ENCODE measurements at regions not wholly inside any gene's neighbourhood (a gene's known extent, or its start where the extent isn't known, plus 50 kb on each side); places are given as distances from the start of the nearest gene placed in this dataset.

GRCh38 chr15:62726461-62726860 lies 316.1 kb upstream of the TPM1 start:
- no peak for DNase-seq (ENCODE audit: low read depth in 2 of 3, low spot score in 2 of 3)

DNA sequence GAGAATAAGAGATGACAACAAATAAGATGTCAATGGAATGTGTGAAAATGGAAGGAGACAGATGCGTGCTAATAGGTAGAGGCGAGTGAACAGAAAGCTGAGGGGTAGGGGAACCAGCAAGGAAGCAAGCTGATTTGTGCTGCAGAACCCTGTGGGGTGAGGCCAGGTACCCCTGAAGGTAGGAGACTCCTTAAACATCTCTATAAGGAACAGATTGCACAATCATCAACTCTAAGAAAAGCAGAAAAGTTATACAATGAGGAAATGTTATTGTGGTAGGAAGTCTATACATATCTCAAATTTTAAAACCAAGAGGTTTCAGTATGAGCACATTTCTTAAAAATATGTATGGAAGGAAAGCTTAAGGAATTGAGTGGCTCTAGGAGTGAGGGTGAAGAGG lies 315.0 kb upstream of the TPM1 start:
- DNase-seq (ENCODE audit: low read depth in 2 of 3, low spot score in 2 of 3), result no peak

DNA sequence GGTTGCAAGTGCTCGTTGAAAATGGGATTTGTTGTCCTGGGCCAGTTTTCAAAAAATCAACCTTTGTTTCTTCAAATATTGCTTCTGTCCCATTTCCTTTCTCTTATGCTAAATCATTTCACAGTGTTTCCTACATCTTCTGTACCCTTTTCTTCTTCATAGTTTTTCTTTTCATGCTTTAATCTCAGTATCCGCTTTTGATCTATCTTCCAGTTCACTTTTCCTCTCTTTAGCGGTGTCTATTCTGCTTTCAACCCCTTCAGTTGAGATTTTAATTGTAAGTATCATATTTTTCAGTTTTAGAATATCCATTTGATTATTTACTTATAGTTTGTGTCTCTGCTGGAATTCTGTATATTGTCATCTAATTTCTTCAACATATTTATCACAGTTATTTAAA lies 311.7 kb upstream of the TPM1 start:
- no peak for DNase-seq (ENCODE audit: low read depth in 2 of 3, low spot score in 2 of 3)

GRCh38 chr15:62732078-62732477 lies 310.5 kb upstream of the TPM1 start:
- no peak for DNase-seq (ENCODE audit: low read depth in 2 of 3, low spot score in 2 of 3)

GRCh38 chr15:62734706-62735105 lies 307.8 kb upstream of the TPM1 start:
- DNase-seq (ENCODE audit: low read depth in 2 of 3, low spot score in 2 of 3), result no peak

- no peak for DNase-seq (ENCODE audit: low read depth in 2 of 3, low spot score in 2 of 3)
Measured at GRCh38 chr15:62736756-62737155, 305.8 kb upstream of the TPM1 start.

GRCh38 chr15:62737551-62737950 lies 305.0 kb upstream of the TPM1 start:
- DNase-seq (ENCODE audit: low read depth in 2 of 3, low spot score in 2 of 3), result no peak

DNA sequence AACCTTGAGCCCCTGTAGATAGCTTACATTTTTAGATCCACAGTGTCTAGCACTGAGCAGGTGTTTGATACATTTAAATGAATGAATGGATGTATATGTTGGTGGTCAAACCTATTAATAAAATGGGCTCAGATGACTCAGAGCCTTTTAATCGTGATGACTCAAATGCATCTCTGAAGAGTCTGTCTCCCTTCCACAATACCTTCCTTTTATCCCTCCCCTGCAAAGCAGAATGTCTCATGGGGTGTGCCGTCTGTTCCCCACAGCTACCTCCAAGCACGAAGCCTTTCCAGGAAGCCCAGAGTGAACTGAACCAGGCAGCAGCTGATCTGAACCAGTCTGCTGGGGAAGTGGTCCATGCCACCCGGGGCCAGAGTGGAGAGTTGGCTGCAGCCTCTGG lies 303.5 kb upstream of the TPM1 start:
- DNase-seq (ENCODE audit: low read depth in 2 of 3, low spot score in 2 of 3), result no peak

GRCh38 chr15:62739507-62739906 lies 303.0 kb upstream of the TPM1 start:
- no peak for DNase-seq (ENCODE audit: low read depth in 2 of 3, low spot score in 2 of 3)

- no peak for DNase-seq (ENCODE audit: low read depth in 2 of 3, low spot score in 2 of 3)
Measured at GRCh38 chr15:62740141-62741004, 302.2 kb upstream of the TPM1 start.

GRCh38 chr15:62741106-62741505 lies 301.4 kb upstream of the TPM1 start:
- no peak for DNase-seq (ENCODE audit: low read depth in 2 of 3, low spot score in 2 of 3)

DNA sequence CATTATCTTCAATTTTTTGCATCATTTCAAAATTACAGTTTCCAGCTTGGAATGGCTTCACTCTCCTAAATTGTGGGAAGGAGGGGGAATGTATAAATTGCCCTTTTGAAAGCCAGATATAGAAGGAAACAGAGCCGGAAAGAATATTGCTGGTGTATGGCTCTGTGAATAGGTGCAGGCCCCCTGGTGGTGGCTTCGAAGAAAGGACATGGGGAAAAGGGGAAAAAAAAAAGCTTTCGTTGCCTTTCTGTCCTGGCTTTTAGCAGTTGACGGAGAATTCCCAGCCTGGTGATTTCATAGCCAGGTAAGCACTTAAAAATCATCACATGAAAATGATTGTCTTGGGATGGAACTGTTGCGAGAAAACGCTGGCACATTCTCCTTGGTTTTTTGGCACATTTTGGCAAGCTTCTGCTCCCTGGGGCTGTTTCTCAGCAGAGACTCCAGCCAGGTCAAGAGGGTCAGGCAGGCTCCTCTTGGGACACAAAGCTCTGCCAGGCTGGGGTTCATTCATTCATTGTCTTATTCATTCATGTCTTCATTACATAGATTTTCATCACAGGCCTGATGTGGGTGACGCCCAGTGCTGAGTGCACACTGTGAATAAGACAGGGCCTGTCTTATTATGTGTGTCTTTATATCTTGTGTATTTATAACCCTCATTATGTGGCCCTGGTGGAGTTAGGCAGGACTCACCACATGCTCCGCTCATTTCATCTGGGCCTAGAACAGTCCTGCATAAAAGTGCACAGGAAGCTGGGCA lies 300.0 kb upstream of the TPM1 start:
- DNase-seq (ENCODE audit: low read depth in 2 of 3, low spot score in 2 of 3), result peak; percentile 10 to 58 (median 38)

GRCh38 chr15:62745621-62746225 lies 296.8 kb upstream of the TPM1 start:
- no peak for DNase-seq (ENCODE audit: low read depth in 2 of 3, low spot score in 2 of 3)

GRCh38 chr15:62748196-62748595 lies 294.4 kb upstream of the TPM1 start:
- no peak for DNase-seq (ENCODE audit: low read depth in 2 of 3, low spot score in 2 of 3)

- DNase-seq (ENCODE audit: low read depth in 2 of 3, low spot score in 2 of 3), result no peak
Measured at GRCh38 chr15:62749036-62749815, 293.3 kb upstream of the TPM1 start.

- DNase-seq (ENCODE audit: low read depth in 2 of 3, low spot score in 2 of 3), result no peak
Measured at GRCh38 chr15:62750471-62750870, 292.1 kb upstream of the TPM1 start.

DNA sequence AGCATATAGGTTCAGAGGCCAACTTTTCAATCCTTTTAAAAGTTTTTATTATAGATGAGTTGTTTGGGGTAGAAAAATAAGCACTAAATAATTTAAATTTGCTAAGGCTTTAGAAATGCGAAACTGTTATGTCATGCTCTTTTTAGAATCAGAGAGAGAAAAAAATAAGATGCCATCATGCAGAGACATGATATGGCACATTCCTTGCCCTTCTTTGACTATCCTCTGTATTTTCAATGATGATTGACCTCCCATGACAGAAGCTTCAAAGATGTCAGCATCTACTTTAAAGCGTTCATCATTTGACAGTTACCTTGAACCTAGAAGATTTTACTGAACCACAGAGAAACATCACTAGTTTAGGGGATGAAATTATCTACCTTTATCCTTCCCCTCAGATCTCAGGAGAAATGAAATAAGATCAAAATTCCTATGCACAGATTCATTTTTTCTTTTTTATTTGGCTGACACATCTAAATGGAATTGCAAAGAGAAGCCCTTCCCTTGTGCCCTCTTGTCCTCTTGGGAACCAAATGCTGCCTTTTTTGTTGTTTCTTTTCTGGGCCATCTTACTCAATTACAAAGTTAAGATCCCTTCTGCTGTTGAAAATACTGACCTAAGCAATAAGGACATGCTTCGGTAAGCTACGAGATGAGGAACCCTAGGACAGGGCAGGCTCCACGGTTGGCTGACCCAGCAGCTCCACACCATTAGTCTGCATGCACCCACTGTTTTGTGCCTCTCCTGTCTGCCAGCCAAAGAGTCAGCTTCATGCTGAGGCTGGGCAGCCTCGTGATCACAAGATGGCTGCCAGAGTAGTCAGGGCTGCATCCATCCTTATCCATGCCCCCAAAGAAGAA lies 289.7 kb upstream of the TPM1 start:
- no peak for DNase-seq (ENCODE audit: low read depth in 2 of 3, low spot score in 2 of 3)

DNA sequence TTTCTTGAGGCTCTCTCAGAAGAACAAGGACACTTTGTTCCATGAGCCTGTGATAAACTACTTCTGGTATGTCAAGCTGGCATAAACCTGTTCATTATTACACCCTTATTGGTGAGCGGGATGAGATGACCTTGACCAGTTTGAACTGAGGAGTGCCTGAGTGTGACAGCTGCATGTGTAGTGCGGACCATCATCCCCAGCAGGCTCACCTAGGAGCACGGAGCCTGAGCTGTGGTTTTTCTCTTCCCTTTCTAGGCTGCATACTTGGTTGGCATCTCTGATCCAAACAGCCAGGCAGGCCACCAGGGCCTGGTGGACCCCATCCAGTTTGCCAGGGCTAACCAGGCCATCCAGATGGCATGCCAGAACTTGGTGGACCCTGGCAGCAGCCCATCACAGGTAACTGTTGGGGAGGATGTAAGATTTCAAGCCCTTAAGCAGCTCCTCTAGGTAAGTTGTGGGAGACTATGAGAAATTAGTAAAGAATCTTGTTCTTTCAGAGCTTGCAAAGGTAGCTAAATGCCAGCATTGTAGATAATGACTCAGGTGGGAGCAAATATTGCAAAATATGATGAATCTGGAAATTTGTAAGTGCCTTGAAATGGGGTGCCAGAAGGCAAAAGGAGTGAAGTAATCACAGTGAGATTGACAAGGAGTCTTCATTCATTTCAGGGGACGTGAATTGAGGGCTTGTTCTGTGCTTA lies 288.9 kb upstream of the TPM1 start:
- no peak for DNase-seq (ENCODE audit: low read depth in 2 of 3, low spot score in 2 of 3)

DNA sequence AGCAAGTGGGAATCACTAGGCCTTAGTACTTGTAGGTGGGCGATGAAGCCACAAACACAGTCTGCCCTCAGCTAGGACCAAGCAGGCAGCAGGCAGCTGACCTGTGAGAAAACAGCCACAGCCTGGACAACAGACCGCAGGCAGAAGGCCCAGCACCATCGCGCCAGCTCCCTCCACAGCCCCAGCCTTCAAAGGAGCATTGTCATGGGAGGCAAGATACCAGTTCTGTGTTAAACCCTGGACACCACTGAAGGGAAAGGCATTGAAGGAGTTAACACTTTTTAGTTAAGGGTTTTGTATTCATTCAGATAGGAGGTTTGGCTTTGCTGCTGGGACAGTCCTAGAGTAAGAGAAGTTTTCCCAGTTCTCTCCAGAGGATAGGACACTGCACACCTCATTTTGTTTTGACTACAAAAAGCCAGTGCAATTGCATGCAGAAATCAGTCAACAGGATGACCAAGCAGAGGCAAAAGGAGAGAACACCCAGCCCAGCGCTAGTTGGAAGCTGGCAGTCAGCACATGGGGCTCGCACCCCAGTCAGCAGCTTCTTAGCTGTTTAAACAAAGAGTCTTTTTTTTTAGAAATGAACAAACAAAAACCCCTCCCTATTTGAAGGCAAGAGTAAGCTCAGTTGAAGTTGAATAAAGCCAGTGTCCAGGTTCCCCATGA lies 286.1 kb upstream of the TPM1 start:
- no peak for DNase-seq (ENCODE audit: low read depth in 2 of 3, low spot score in 2 of 3)
